Activated CD8-positive, alpha-beta memory T cell treated with anti-CD3 and anti-CD28 coated beads, Interleukin-2, amount 10 ng/mL, durations not matched to agents 7 days and 5 days (primary cell): ENCODE measurements at regions not wholly inside any gene's neighbourhood (a gene's known extent, or its start where the extent isn't known, plus 50 kb on each side); places are given as distances from the start of the nearest gene placed in this dataset.
"Not testable (repeated sequence)": the region's sequence is repeated elsewhere in the genome, so short reads cannot be mapped to it uniquely, and the experiment has no call there.

ENCODE experiments used
- ATAC-seq: fragments of 150-1000 bp; cut with Tn5 transposase; one replicate; pipeline ENCODE4 v1.10.0; 2021; ENCODE audit warnings: moderate library complexity
- CTCF ChIA-PET: fragments of 350-600 bp; sonication (Branson Sonifier 250); formaldehyde crosslinking; loops from one replicate; lab custom pipeline; 2021; ENCODE audit warnings: antibody characterized with exemption; lab: Charles Lee
- DNase-seq: peaks from one replicate; pipeline ENCODE4 v3.0.0-alpha.2; 2020
- H3K27ac Mint-ChIP-seq: one replicate; pipeline ENCODE4 v1.8.0; 2021; ENCODE audit warnings: mild to moderate bottlenecking, mixed read lengths
- H3K27me3 Mint-ChIP-seq: one replicate; pipeline ENCODE4 v1.8.0; 2021; ENCODE audit warnings: mixed read lengths
- H3K36me3 Mint-ChIP-seq: one replicate; pipeline ENCODE4 v1.8.0; 2021; ENCODE audit warnings: mild to moderate bottlenecking, mixed read lengths
- H3K4me1 Mint-ChIP-seq: one replicate; pipeline ENCODE4 v1.8.0; 2021; ENCODE audit warnings: mixed read lengths
- H3K4me3 Mint-ChIP-seq: one replicate; pipeline ENCODE4 v1.8.0; 2021; ENCODE audit warnings: mild to moderate bottlenecking, moderate library complexity, mixed read lengths
- H3K9me3 Mint-ChIP-seq: one replicate; pipeline ENCODE4 v1.8.0; 2022; ENCODE audit warnings: low read depth, mixed read lengths

- H3K4me3 Mint-ChIP-seq, result no peak overlapping the region
- CTCF ChIA-PET, result interaction anchor here (0.9 to 3.3 kb wide), 2 partner anchors 16 to 205 kb away, joined by 3 to 13 read pairs; partner anchors contain the start of gene MGAT5B
- peaks cover 56% of the 10 kb centered on the region for H3K27me3 Mint-ChIP-seq
These were observed 68.1 kb upstream of the SEC14L1 start for GRCh38 chr17:77072670-77073069.

GRCh38 chr17:77074681-77075080 lies 66.1 kb upstream of the SEC14L1 start:
- ATAC-seq, result no peak
- Mint-ChIP-seq H3K9me3 (no peaks in the 10 kb centered on the region), H3K4me1 (no peaks in the 10 kb centered on the region), H3K36me3 (no peaks in the 10 kb centered on the region), H3K27me3 (peaks cover 55% of the 10 kb centered on the region), H3K4me3 (no peak overlapping the region), H3K27ac (no peak overlapping the region)
- no peak for DNase-seq
- CTCF ChIA-PET, result no interaction called here

More at GRCh38 chr17:77072670-77073069, 68.1 kb upstream of the SEC14L1 start:
- Mint-ChIP-seq H3K36me3 (no peaks in the 10 kb centered on the region), H3K27ac (no peak overlapping the region), H3K9me3 (no peaks in the 10 kb centered on the region), H3K4me1 (no peaks in the 10 kb centered on the region)
- DNase-seq (no peak), ATAC-seq (no peak)

DNA sequence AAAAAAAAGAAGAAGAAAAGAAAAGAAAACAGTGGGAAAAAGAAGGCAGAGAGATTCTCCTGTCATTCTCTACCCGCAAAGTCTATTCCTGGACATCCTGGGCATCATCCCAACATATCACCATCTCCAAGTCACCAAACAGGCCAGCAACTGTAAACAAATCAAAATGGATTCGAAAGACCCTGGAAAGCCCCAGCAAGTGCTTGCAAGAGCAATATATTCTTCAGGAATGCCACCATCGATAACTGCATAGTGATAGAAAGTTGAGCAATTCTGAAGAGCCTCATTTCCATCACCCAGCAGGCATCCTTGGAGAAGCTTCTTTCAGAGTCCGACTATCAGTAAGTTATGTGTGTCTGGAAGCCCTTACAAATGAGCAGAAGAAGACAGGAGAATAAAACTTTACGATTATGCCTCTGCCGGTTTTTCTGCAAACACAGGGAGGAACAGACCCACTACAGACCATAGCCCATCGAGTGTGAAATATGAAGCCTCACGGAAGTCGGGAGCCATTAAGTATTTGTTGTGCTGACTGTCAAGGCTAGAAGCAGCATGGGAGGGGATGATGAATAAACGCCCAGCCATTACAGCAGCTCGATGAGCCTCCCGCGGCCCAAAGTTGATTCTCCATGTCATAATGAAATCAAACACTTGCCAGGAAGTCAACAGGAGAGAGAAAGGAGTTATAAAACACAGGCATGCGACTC lies 64.5 kb upstream of the SEC14L1 start:
- H3K27ac Mint-ChIP-seq, result no peak overlapping the region
- CTCF ChIA-PET, result interaction anchor here (0.9 to 1.4 kb wide), 3 partner anchors 20 to 208 kb away, joined by 3 to 4 read pairs (median 3); partner anchors contain the start of gene MGAT5B
- no peaks in the 10 kb centered on the region for H3K36me3 Mint-ChIP-seq
- peaks cover 46% of the 10 kb centered on the region for H3K27me3 Mint-ChIP-seq
- no peak for ATAC-seq
- no peaks in the 10 kb centered on the region for H3K9me3 Mint-ChIP-seq
- no peak overlapping the region for H3K4me3 Mint-ChIP-seq
- H3K4me1 Mint-ChIP-seq, result no peaks in the 10 kb centered on the region
- no peak for DNase-seq

- DNase-seq (no peak), ATAC-seq (no peak)
- H3K36me3 Mint-ChIP-seq, result no peaks in the 10 kb centered on the region
- H3K9me3 Mint-ChIP-seq, result no peaks in the 10 kb centered on the region
- peaks cover 10% of the 10 kb centered on the region for H3K27me3 Mint-ChIP-seq
- no peak overlapping the region for H3K27ac Mint-ChIP-seq
- no peak overlapping the region for H3K4me3 Mint-ChIP-seq
- CTCF ChIA-PET, result interaction anchor here (1.5 to 1.9 kb wide), 3 partner anchors 13 to 164 kb away, joined by 6 to 9 read pairs (median 7); no protein-coding TSS in a partner anchor
- peaks cover 21% of the 10 kb centered on the region for H3K4me1 Mint-ChIP-seq
These were observed 57.2 kb upstream of the SEC14L1 start for GRCh38 chr17:77083531-77083930.

DNA sequence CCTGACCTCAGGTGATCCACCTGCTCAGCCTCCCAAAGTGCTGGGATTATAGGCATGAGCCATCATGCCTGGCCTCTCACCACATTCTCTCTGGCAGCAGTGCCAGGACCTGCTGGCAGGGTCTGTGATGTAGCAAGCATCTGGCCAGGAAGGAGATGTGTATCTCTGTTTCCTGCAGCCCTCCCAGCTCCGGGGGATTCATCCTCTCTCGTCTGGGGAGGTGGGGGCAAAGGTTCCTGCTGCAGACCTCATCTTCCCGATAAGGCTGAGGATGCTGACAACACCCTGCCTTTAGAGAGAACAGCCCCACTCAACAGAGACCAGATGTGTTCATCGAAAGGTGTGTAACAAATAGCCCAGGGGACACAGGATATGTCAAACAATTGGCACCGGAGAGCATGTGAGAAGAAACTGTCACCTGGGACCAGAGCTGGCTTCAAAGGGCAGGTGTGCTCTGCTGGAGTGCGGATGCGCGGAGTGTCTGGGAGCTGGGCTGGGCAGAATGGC lies 54.8 kb upstream of the SEC14L1 start:
- H3K4me1 Mint-ChIP-seq, result peaks cover 41% of the 10 kb centered on the region
- H3K9me3 Mint-ChIP-seq, result no peaks in the 10 kb centered on the region
- DNase-seq (no peak), ATAC-seq (no peak)
- CTCF ChIA-PET, result interaction anchor here (0.7 to 3.9 kb wide), 9 partner anchors 12 to 272 kb away, joined by 3 to 46 read pairs (median 20); partner anchors contain the start of gene SEC14L1
- H3K27me3 Mint-ChIP-seq, result peaks cover 3% of the 10 kb centered on the region
- H3K4me3 Mint-ChIP-seq, result peak overlapping the region; percentile 21
- H3K36me3 Mint-ChIP-seq, result peaks cover 16% of the 10 kb centered on the region
- H3K27ac Mint-ChIP-seq, result peak overlapping the region; percentile 53

DNA sequence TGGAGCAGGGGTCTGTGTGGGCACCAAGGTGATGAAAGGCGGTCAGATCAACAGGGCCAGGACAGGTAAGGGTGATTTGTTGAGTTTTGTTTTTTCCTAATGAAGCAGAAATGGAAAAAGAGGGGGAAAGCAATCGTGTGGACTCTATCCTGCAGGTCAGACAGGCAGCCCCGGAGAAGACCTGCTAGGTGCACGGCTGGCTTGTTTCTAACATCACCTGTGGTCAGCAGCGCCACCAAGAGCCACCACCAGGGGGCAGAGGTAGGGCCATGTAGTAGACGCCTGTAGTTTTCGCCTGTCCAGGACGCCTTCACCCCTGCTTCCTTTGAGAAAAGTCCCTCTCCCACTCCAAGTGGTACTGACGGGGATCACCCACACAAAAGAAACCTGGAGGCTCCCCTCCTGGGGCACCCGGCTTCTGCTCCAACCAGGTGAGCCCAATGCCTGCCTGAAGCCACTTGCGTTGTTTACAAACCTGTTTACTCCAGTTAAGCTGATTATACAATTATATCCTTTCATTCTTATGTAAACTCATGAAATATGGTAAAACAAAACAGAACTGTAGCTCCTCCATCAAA lies 54.2 kb upstream of the SEC14L1 start:
- Mint-ChIP-seq H3K27ac (peak overlapping the region; percentile 53), H3K9me3 (no peaks in the 10 kb centered on the region), H3K4me1 (peaks cover 47% of the 10 kb centered on the region), H3K36me3 (peaks cover 20% of the 10 kb centered on the region), H3K27me3 (peaks cover 3% of the 10 kb centered on the region), H3K4me3 (peak overlapping the region; percentile 21)
- CTCF ChIA-PET, result interaction anchor here (0.7 to 3.9 kb wide), 24 partner anchors 12 to 272 kb away, joined by 3 to 46 read pairs (median 4); partner anchors contain the start of gene SEC14L1
- DNase-seq (peak; percentile 87), ATAC-seq (peak; percentile 57)

- Mint-ChIP-seq H3K4me1 (peaks cover 54% of the 10 kb centered on the region), H3K27ac (peak overlapping the region; percentile 88)
- DNase-seq, result no peak
These were observed 52.9 kb upstream of the SEC14L1 start for GRCh38 chr17:77087650-77088454.

GRCh38 chr17:77088455-77089123 lies 52.2 kb upstream of the SEC14L1 start:
- Mint-ChIP-seq H3K27ac (peak overlapping the region; percentile 88), H3K9me3 (no peaks in the 10 kb centered on the region), H3K4me1 (peaks cover 58% of the 10 kb centered on the region), H3K36me3 (peaks cover 33% of the 10 kb centered on the region), H3K4me3 (peak overlapping the region; percentile 82), H3K27me3 (peaks cover 3% of the 10 kb centered on the region)
- peak; percentile 86 for ATAC-seq
- DNase-seq, result peak; percentile 95
- CTCF ChIA-PET, result interaction anchor here (0.7 to 3.9 kb wide), 26 partner anchors 9 to 161 kb away, joined by 3 to 46 read pairs (median 6); partner anchors contain the start of gene SEC14L1

More at GRCh38 chr17:77087650-77088454, 52.9 kb upstream of the SEC14L1 start:
- Mint-ChIP-seq H3K27me3 (peaks cover 3% of the 10 kb centered on the region), H3K9me3 (no peaks in the 10 kb centered on the region), H3K36me3 (peaks cover 27% of the 10 kb centered on the region), H3K4me3 (peak overlapping the region; percentile 82)
- CTCF ChIA-PET, result interaction anchor here (0.9 to 3.9 kb wide), 29 partner anchors 9 to 224 kb away, joined by 3 to 46 read pairs (median 5); partner anchors contain the start of gene SEC14L1
- ATAC-seq, result no peak

DNA sequence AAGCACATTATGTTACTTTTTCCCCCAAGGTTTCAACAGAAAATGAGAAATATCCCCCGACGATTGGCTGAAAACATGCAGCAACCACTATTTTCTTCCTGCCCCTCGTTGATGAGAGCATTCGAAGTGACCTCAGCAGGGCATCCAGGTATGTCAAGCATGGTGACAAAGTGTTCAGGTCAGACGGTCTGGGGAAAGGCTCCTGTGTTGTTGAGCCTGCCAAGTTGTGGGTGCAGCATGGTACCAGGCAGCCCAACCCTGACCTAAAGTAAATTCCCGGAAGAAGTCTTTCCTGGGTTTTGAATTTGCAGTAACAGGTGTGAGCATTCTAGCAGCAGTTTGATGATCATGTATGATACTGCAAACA lies 51.7 kb upstream of the SEC14L1 start:
- Mint-ChIP-seq H3K27me3 (peaks cover 3% of the 10 kb centered on the region), H3K27ac (peak overlapping the region; percentile 88), H3K9me3 (no peaks in the 10 kb centered on the region), H3K4me1 (peaks cover 58% of the 10 kb centered on the region), H3K36me3 (peaks cover 39% of the 10 kb centered on the region), H3K4me3 (peak overlapping the region; percentile 82)
- ATAC-seq, result no peak
- no peak for DNase-seq
- CTCF ChIA-PET, result interaction anchor here (0.7 to 3.9 kb wide), 17 partner anchors 9 to 160 kb away, joined by 3 to 46 read pairs (median 8); partner anchors contain the start of gene SEC14L1

DNA sequence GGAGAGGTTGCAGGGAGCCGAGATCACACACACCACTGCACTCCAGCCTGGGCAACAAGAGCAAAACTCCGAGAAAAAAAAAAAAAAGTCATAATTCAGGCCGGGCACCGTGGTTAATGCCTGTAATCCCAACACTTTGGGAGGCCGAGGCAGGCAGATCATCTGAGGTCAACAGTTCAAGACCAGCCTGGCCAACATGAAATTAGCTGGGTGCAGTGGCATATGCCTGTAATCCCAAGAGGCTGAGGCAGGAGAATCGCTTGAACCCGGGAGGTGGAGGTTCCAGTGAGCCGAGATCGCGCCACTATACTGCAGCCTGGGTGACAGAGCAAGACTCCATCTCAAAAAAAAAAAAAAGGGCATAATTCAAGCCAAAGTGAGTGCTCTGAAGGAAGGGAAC lies 50.8 kb upstream of the SEC14L1 start:
- H3K27me3 Mint-ChIP-seq, DNase-seq, H3K9me3 Mint-ChIP-seq, ATAC-seq: not testable (repeated sequence)
- Mint-ChIP-seq H3K27ac (peak overlapping the region; percentile 88), H3K4me3 (peak overlapping the region; percentile 82), H3K36me3 (peaks cover 42% of the 10 kb centered on the region), H3K4me1 (peaks cover 60% of the 10 kb centered on the region)
- CTCF ChIA-PET, result interaction anchor here (1.2 to 1.6 kb wide), 4 partner anchors 11 to 153 kb away, joined by 3 to 4 read pairs (median 4); no protein-coding TSS in a partner anchor

DNA sequence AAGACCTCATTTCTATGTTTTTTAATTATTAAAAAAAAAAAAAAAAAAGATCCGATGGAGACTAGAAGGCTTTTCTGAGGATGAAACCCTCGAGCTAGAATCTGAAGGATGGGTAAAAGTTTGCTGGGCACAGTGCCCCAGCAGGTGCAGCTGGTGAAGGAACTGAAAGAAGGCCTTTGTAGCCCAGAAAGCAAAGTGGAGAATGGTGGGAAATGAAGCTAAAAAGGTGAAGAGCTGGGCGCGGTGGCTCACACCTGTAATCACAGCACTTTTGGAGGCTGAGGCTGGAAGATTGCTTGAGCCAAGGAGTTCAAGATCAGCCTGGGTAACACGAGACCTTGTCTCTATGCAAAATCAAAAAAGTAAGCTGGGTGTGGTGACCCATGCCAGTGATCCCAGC lies 50.3 kb upstream of the SEC14L1 start:
- Mint-ChIP-seq H3K4me3 (peak overlapping the region; percentile 82), H3K27ac (peak overlapping the region; percentile 69), H3K9me3 (no peaks in the 10 kb centered on the region), H3K36me3 (peaks cover 46% of the 10 kb centered on the region), H3K27me3 (peaks cover 3% of the 10 kb centered on the region), H3K4me1 (peaks cover 64% of the 10 kb centered on the region)
- CTCF ChIA-PET, result interaction anchor here (0.9 to 1.6 kb wide), 4 partner anchors 11 to 152 kb away, joined by 3 to 4 read pairs (median 4); no protein-coding TSS in a partner anchor
- ATAC-seq, result no peak
- no peak for DNase-seq
